GM12874 (cell line): ENCODE measurements at regions not wholly inside any gene's neighbourhood (a gene's known extent, or its start where the extent isn't known, plus 50 kb on each side); places are given as distances from the start of the nearest gene placed in this dataset.

Experiments
- TF ChIP-seq, protein P1 (sequence below): IDR thresholded peaks from 2 replicates; pipeline ENCODE4 v1.5.1; 2011; ENCODE audit warnings: low read depth, mild to moderate bottlenecking, control low read depth, low read length, moderate library complexity; ENCODE audit not compliant: insufficient read depth

DNA sequence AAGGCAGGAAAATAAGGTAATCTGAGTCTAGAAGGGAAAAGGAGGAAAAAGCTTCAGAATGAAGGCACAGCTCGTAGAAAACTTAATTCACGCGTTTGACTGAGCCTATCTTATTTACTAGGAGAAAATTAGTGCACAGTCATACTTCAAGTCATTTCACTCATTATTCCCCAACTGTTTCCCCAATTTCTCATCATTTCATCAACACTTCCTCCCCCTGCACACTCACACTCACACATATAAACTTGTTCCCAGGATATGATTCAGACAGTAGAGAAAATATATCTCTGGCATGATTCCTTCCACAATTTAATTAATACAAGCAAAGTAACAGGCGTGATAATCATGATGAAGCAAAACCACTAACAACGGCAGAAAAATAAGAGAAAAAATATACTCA, 94.5 kb upstream of the F13A1 start:
- TF ChIP-seq, protein P1, sequence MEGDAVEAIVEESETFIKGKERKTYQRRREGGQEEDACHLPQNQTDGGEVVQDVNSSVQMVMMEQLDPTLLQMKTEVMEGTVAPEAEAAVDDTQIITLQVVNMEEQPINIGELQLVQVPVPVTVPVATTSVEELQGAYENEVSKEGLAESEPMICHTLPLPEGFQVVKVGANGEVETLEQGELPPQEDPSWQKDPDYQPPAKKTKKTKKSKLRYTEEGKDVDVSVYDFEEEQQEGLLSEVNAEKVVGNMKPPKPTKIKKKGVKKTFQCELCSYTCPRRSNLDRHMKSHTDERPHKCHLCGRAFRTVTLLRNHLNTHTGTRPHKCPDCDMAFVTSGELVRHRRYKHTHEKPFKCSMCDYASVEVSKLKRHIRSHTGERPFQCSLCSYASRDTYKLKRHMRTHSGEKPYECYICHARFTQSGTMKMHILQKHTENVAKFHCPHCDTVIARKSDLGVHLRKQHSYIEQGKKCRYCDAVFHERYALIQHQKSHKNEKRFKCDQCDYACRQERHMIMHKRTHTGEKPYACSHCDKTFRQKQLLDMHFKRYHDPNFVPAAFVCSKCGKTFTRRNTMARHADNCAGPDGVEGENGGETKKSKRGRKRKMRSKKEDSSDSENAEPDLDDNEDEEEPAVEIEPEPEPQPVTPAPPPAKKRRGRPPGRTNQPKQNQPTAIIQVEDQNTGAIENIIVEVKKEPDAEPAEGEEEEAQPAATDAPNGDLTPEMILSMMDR, result no peak

DNA sequence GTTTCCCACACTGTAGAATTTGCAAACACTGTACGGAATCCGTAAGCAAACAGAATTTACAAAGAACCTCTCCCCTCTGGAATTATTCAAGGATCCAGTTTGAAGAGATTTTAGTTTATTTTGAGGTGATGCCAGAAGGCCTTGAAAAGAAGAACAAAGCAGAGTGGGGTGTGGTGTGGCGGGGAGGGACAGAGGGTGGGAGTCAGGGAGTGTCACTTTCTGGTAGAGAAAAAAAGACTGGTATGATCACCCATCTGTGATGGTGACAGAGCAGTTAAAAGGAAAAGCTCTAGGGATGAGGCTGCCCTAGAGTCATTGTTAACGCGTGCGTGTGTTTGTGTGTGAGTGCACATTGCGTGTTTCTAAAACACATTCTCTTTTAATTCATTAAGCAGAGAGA, 97.0 kb upstream of the F13A1 start:
- TF ChIP-seq, protein P1, result no peak

DNA sequence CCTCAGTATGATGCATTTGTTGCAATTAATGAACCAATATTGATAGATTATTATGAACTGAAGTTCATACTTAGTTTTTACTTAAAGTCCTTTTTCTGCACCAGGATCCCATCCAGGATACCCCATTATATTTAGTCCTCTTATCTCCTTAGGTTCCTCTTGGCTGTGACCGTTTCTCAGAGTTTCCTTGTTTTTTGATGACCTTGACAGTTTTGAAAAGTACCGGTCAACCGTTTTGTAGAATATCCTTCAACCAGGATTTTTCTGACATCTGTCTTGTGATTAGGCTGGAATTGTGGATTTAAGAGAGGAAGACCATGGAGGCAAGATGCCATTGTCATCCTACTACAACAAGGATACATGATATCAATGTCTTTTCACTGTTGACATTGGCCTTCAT, 98.0 kb upstream of the F13A1 start:
- TF ChIP-seq, protein P1, result no peak

DNA sequence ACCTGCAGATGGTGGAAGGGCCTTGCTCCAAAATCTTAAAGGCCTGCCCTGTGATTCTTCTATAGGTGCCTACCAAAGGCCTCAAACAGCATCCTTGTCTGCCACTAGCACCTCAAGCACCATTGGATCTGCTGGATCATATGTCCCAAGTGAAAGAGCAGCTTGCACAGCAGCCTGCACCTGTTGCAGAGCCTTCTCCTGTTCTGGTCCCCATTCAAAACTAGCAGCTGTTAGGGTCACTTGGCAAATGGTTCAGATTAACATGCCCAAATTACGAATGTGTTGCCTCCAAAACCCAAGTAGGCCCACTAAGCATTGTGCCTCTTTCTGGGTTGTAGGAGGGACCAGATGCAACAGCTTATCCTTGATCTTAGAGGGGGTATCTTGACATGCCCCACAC, 99.6 kb upstream of the F13A1 start:
- TF ChIP-seq, protein P1, result no peak

DNA sequence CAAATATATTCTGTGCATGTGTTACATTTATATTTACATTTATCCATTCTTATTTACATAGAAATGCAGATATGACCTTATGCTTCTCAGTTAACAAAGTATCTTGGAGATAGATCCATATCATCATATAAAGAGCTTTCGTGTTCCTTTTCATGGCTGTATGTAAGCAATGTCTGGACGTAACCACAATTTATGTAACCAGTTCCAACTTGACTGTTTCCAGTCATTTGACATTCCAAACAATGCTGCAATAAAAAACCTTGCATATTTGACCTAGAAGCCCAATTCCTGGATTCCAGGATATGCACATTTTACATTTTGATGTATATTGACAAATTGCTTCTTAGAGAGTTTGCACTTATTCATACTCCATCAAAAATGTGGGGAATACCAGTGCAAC, 113.7 kb upstream of the F13A1 start:
- TF ChIP-seq, protein P1, result no peak

DNA sequence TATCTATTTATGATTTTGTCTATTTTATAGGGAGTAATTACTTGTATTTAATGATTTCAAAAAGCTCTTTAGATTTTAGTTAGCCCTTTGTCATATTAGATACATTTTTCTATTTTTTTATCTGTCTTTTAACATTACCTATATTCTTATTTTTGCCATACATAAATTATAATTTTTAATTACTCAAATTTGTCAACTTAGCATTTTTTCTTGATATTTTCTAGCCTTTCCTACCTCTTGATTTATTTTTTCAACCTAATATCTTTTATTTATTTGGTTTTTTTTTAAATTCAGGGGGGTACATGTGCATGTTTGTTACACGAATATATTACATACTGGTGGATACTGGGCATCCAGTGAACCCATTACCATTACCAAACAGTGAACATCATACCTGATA, 114.3 kb upstream of the F13A1 start:
- TF ChIP-seq, protein P1, result no peak

DNA sequence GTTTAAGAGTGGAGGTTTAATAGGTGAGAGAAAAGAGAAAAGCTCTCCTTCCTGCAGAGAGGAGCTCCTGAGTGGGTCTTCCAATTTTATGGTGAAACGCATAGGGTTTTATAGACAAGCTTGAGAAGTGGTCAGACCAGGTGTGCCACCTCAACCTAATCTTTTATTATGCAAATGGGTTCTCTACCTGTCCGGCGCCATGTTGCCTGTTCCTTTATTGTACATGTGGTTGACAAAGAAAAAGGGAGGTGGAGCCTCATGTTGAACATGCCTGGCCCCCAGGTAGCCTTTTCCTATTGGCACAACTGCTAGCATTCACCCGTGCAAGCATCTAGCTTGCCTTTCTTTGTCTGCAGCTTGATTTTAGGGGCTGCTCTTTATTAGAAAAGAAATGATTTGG, 115.9 kb upstream of the F13A1 start:
- TF ChIP-seq, protein P1, result no peak

DNA sequence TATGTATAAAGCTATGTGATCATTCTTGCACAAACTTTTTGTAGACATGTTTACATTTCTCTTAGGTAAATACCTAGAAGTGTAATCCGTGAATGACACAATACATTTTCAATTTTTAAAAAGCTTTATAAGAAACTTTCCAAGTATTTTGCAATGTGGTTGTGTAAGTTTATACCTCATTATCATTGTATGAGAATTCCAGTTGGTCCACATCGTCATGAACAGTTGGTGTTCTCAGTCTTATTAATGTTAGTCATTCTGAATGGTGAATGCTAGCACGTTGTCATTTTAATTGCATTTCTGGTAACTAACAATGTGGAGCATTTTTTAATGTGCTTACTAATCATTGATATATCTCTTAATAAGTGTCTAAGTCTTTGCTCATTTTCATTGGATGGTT, 116.5 kb upstream of the F13A1 start:
- TF ChIP-seq, protein P1, result no peak
